A549 (cell line): ENCODE measurements at regions not wholly inside any gene's neighbourhood (a gene's known extent, or its start where the extent isn't known, plus 50 kb on each side); places are given as distances from the start of the nearest gene placed in this dataset.

Source experiments
- ATOH8 ChIP-seq: fragments of 250-450 bp; sonication (Bioruptor Pico); IDR thresholded peaks from 2 replicates; pipeline ENCODE4 v1.5.0; 2020; ENCODE audit warnings: low read depth, mild to moderate bottlenecking, moderate library complexity
- CBX2 ChIP-seq: fragments of 200-600 bp; sonication (generic); IDR thresholded peaks from 2 replicates; pipeline ENCODE4 v1.6.1; 2016; ENCODE audit warnings: low read depth, mild to moderate bottlenecking, borderline replicate concordance
- CTCF ChIP-seq: fragments of >200 bp; sonication (Bioruptor Twin); formaldehyde crosslinking; IDR thresholded peaks from 3 replicates; pipeline ENCODE4 v1.5.1; 2016
- E2F6 ChIP-seq: IDR thresholded peaks from 2 replicates; pipeline ENCODE4 v1.6.1; 2012; ENCODE audit warnings: low read depth, borderline replicate concordance
- EP300 ChIP-seq, 2 experiments: fragments of >200 bp; sonication (Bioruptor Twin); formaldehyde crosslinking; IDR thresholded peaks; 2 replicates in 1 of 2; 3 replicates in 1 of 2; pipeline ENCODE4 v1.6.1; 2016 to 2017
- FOSL2 ChIP-seq, 2 experiments: fragments of 450-650 bp in 1 of 2; fragments of >200 bp in 1 of 2; sonication (Bioruptor Twin) in 1 of 2; formaldehyde crosslinking; IDR thresholded peaks; 2 replicates each; pipeline versions ENCODE4 v1.5.0 to v1.6.1; 2016 to 2020; ENCODE audit warnings: mild to moderate bottlenecking in 1 of 2, moderate library complexity in 1 of 2
- HOXA7 ChIP-seq: fragments of 250-450 bp; sonication (Bioruptor Pico); IDR thresholded peaks from 2 replicates; pipeline ENCODE4 v1.5.0; 2020; ENCODE audit warnings: mild to moderate bottlenecking, moderate library complexity
- KDM1A ChIP-seq: fragments of 200-600 bp; sonication (generic); IDR thresholded peaks from 2 replicates; pipeline ENCODE4 v1.6.1; 2016; ENCODE audit warnings: low read depth, mild to moderate bottlenecking
- MAFK ChIP-seq: fragments of 450-650 bp; IDR thresholded peaks from 2 replicates; pipeline ENCODE4 v1.6.1; 2014; ENCODE audit not compliant: partially characterized antibody
- MAX ChIP-seq: IDR thresholded peaks from 2 replicates; pipeline ENCODE4 v1.6.1; 2012
- SREBF2 ChIP-seq: fragments of 450-650 bp; IDR thresholded peaks from 2 replicates; pipeline ENCODE4 v1.6.1; 2014; ENCODE audit warnings: mild to moderate bottlenecking, moderate library complexity

GRCh38 chr14:46053221-46053620 is 598.4 kb downstream of the RPL10L start:
- TF ChIP-seq MAX = no peak
- no peak for TF ChIP-seq EP300 (IDR thresholded peaks at IDR 0.05)
- TF ChIP-seq KDM1A = no peak
- no peak for TF ChIP-seq CTCF
- TF ChIP-seq CBX2 = no peak
- TF ChIP-seq E2F6 = no peak
- no peak for TF ChIP-seq MAFK
- TF ChIP-seq SREBF2 = no peak
- TF ChIP-seq HOXA7 (CRISPR knock-in tag) = no peak
- no peak for TF ChIP-seq ATOH8 (CRISPR knock-in tag)
- TF ChIP-seq FOSL2 (IDR thresholded peaks at IDR 0.05) = no peak
- no peak for TF ChIP-seq FOSL2 (CRISPR knock-in tag; IDR thresholded peaks at IDR 0.05)
